Tongue (tissue), 1 donor: ENCODE measurements at regions not wholly inside any gene's neighbourhood (a gene's known extent, or its start where the extent isn't known, plus 50 kb on each side); places are given as distances from the start of the nearest gene placed in this dataset.
"Not testable (repeated sequence)": the region's sequence is repeated elsewhere in the genome, so short reads cannot be mapped to it uniquely, and the experiment has no call there.

Source experiments
- DNase-seq: peaks from one replicate; pipeline ENCODE4 v3.0.0-alpha.2; 2015

DNA sequence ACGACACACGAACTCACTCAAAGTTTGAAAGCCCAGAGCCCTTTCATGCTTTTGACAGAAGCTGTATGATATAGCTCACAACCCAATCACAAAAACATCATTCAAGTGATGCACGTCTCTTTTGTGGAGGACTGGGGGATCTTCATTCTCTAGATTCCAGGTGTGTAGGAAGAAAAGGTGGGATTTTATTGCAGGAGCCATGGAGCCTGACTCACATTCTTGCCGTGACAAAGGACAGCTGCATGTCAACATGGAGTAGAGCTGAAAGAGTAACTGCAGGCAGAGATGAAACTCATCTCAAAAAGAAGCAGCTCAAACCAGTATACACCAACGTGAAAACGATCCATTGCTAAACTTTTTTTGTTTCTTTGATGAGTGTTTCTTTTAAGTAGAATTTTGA is 50.9 kb upstream of the PDE1A start:
- no peak for DNase-seq

DNA sequence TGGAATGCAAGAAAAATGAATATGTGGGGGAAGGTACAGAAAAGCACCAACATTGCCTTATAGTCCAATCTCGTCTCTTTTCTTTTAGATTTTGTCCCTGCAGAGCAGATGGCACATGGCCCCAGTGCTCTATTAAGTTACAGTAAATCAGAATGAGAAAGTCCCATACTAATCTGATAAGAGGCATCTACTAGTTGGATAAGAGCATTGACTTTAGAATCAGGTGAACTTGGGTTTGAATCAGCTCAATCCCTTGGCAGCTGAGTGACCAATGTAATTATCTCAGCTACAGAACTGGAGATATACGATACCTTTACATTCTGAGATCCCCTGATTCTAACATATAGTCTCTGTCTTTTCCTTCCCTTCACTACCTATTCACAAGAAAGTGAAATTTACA is 54.8 kb upstream of the PDE1A start:
- DNase-seq: no peak

DNA sequence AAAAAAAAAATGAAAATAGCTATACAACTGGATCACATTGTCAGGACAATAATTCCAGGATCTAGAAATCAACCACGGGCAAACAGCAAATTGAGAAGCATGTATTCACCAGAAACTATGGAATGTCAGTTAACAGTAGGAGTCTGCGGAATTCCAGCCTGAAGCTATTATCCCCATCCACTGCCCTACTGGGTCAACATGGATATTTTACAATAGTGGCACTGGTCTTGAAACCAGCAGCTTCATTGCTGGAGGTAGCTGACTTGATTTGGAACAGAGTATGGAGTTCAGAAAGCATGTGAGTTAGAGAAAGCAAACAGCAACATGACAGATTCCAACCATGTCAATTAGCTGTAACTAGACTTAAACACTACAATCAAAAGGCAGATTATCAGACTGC is 55.7 kb upstream of the PDE1A start:
- DNase-seq: no peak

DNA sequence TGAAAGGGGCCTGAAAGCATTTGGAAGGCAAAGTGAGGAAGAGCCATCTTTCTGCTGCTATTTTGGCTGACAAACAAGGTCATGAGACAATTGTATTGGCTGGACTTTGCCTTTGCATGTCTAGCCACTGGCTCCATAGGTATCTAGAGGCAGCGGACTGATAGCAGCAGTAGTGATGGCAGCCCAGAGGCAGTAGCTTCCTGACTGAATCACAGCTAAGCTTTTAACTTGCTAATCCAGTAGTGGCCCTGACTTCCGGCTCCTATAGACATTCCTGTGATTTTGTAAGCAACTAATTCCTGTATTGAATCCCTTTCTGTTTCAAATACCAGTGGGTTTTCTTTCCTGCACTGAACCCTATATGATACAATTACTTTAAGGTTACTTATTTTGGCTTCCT is 69.8 kb upstream of the PDE1A start:
- DNase-seq: no peak

DNA sequence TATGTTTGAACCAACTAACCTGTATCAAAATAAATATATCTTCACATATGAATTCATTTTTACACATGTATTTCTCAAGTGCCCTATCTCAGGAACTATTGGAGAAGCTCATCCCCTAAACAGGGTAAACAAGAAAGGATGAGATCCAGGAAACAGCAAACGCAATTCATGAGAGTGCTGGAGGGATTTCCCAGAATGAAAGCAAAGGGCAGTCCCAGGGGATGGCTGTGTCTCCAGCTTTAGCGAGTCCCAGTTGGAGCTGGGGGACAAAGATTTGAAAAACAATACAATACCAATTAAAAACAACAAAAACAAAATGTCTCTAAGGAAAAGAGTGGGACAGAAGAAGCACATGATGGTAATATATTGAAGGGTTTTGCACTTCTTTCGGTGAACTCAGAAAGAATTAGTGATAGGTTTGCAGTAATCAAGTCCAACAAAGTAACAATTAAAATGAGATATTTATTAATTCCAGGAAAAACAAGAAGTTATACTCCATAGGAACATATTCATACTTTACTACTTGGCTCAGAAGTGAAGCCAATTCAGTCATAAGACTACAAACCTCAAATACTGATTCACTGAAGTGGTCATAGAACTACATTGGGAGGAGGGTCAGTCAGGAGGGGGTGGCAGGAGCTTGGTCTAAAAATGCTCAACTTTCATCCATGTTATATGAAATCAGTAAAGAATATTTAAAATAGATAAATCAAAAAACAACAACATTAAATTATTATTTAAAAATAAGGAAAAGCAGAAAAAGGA is 73.1 kb upstream of the PDE1A start:
- no peak for DNase-seq

DNA sequence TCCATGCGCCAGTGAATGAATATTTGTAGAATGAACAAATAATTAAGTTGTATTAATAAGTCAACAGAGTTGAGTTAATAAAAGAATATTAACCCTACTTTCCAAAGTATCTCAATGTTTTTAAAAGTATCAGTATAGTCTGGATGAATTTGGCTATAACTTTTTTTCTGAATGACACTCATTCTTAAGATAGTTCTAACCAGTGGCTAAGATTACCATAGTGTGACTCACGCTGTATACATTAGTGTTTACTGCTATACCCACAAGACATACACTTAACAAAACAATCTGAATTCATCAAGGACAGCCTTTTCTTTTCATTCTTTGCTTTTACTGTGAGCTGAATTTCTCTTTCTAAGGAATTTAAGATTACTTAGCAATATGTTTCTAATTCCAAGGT is 77.0 kb upstream of the PDE1A start:
- no peak for DNase-seq

DNA sequence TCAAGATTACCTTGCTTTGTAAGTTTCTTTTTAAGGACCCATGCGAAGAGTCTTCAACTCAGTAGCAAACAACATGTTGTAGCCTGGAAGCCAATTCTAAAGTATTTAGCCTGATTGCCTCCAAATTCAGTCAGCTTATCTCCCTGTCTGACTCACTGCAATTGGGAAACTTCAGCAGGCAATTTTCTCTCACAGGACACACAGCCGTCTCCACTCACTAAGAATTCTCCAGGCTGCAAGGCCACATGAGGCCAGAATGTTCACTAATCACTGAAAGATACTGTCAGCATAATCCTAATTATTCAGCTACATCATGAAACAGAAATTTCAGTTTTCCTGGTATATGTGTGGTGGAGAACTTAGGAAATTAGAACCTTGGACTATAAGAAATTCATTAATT is 78.1 kb upstream of the PDE1A start:
- no peak for DNase-seq

DNA sequence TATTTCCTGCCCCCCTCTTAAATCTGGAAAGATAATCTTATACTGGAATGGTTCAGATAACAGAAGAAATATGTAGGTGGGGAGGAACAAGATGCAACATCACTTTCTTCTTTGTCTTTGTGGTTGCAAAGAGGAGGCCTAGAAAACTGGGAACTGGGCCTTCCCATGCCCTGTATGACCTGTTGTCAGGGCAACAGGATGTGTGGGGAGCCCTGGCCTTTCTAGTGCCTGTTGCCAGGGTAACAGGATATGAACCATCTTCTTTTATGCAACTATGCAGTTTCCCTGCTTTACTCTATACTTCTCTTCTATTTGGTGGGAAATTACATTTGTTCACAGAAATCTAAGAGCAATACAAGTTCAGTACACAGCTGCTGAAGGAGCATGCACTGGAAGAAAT is 79.8 kb upstream of the PDE1A start:
- DNase-seq: no peak

DNA sequence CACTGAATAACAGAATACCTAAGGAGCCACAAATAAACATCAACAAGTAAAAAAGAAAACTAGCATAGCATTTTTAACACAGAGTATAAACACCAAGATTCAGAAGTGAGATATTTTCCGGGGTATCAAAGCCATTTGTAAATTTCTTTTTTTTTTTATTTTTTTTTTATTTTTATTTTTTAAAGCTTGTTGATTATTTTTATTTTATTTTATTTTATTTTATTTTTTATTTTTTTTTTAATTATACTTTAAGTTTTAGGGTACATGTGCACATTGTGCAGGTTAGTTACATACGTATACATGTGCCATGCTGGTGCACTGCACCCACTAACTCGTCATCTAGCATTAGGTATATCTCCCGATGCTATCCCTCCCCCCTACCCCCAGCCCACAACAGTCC is 81.7 kb upstream of the PDE1A start:
- not testable (repeated sequence) for DNase-seq

DNA sequence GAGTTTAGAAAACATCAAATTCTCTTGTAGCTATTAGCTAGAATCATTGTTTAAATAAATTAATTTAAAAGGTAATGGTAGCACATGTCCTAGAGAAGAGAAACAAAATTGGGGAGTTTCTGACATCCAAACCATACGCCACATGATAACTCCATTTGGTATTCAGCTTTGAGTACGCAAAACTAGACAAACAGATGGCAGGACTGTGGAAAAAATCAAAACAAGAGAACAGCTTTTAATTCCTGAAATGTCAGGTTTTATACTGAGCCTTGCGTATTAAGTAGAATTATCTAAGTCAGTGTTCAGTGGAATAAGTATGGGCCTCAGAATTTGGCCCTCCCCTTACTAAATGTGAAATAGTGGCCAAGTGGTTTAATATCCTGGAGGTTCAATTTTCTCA is 82.4 kb upstream of the PDE1A start:
- DNase-seq: no peak

DNA sequence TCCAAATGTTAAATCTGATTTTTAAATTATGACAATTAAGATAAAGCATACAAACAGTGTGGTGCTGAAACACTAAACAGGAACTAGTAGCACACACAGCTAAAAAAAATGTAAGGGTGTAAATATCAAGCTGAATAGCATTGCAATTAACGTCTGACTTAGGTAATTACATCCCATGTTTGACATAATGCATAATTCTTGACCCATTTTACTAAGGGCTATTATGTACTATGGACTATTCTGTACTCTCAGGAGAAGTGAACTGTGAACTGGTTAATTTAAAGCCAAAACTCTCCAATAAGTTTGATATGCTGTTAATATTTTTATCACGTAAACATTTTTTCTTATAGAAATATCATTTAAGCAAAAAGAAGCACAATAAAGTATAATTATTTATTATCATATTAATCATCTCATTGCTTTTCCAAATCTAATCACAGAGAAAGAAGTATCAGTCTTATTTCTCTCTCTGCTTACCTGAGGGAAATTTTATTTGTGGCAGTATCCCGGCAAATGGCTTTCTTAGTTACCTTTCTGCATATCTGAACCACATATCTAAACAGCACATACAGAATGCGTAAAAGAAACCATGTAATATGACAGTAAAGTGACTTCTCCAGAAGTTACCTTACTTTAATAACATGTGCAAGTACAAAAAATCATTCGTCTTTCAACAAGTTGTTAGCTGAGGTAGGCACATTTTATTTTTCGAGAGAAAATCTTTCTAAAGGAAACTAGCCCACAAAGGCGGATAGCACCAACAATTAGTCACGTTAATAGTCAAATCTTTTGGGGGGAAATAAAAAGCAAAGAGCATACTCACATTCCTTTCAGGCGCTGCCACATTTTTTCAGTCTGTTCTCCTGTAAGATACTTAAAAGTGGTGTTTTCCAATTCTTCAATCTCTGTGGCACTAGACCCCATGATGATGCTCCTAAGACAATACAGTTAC is 94.9 kb upstream of the PDE1A start:
- no peak for DNase-seq

DNA sequence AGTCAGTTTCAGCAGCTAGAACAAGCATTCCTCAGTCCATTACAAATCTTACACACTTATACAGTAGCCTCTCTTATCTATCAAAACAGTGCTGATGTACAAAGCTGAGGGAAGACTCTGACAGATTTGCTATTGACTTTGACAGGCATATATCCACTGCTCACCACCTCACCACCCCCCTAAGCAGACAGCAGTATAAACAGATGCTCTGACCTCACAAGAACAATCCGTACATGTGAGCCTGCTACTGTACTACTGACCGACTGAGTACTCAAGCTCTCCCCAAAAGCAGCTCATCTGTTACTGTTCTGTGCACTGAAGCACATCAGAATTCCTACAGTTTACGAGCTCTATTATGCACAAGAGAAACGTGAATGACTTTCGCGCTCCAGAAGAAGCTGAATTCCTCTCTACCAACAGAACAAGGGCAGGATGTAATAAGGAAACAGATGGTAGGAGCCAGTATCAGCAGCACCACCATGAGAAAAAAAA is 95.6 kb upstream of the PDE1A start:
- peak; percentile 17 for DNase-seq

DNA sequence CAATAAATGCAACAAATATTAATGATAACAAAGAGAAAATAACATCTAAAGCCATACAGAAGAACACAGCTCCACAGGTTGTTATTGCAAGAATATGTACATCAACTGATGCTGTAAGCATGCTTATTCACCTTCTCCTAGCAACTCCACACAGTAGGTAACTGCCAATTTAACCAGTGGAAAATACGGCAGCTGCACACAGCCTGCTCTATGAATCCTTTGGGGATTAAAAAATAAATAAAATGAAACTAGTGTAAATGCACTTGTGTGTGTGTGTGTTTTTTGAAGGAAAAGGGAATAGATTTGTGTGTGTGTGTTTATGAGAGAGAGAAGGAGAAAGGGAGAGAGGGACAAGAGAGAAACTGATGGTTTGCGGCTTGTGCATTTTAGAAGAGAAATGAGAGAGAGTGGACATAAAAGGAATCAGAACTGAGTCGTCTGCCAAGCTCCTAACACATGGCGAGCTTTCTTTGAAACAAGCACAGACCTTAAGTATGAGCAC is 96.2 kb upstream of the PDE1A start:
- peak; percentile 48 for DNase-seq

DNA sequence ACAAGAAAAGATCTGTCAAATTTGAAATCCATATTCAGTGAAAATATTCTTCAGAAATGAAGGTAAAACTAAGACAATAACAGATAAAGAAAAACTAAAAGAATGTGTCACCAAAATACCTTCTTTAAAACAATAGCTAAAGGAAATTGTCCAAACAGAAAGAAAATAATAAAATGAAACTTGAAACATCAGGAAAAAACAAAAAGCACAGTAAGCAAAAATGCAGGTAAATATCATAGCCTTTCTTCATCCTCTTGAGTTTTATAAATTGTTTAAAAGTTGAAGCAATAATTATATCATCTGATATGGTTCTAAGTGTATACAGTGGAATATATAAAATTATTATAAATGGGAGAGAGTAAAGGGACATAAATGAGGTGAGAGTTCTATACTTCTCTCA is 103.8 kb upstream of the PDE1A start:
- no peak for DNase-seq

DNA sequence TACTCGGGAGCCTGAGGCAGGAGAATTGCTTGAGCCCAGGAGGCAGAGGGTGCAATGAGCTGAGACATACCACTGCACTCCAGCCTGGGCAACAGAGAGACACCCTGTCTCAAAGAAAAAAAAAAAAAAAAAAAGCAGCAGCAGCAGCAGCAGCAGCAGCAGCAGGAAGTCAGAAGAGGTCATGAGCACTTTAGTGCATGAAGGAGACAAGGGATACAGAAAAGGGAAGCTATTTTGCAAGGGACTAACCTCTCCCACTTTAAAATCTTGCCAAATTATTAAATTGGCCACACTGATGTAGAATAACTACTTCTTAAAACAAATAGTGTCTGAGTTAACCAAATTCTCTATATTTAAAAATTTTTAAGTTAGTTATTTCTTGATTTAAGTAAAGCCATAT is 113.4 kb upstream of the PDE1A start:
- no peak for DNase-seq

DNA sequence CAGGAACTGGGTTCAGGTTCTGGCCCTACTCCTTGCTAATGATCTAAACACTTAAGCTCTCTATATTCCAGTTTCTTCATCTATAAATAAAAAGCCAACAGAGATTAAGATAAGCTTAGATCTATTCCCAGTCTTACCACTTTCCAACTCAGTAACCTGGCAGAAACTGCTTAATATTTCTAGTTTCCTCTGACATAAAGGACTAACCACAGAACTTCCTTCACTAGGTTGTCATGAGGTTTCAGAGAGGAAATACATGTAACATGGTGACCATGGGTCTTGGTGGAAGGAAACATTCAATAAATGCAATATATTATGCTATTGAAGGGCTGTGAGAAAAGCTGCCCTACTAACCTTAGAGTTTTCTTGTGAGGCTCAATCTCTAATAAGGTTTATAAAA is 114.4 kb upstream of the PDE1A start:
- DNase-seq: no peak

DNA sequence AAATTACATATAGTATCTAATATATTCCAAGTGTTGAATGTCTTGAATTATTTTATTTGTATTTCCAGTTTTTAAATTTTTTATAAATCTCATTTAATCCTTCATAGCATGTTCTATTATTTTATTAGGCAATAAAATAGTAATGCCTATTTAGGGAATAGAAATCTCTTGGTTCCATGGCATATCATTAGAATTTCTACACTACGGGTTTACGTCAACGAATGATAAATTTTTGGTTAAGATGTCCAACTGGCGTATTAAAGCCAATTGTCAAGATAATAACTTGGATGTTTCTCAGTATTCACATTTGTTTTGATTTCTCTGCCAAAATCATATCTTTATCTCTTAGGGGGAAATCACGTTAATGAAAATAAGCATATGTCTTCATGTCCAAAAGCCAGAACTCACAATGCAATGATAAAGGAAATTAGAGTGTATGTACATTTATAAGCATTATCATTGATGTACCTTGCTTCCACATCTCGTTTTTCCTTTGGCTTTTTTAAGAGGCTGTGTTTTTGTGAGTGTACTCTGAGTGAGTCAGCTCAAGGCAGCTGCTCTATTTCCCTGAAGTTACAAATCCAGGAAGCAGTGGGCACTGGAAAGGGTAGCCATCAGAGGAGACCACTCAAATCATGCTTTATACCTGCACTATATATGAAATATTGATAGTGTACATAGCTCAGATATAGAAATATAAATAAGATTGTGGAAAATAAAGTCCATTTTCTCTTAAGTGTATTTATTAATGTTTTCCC is 115.8 kb upstream of the PDE1A start:
- DNase-seq: no peak

DNA sequence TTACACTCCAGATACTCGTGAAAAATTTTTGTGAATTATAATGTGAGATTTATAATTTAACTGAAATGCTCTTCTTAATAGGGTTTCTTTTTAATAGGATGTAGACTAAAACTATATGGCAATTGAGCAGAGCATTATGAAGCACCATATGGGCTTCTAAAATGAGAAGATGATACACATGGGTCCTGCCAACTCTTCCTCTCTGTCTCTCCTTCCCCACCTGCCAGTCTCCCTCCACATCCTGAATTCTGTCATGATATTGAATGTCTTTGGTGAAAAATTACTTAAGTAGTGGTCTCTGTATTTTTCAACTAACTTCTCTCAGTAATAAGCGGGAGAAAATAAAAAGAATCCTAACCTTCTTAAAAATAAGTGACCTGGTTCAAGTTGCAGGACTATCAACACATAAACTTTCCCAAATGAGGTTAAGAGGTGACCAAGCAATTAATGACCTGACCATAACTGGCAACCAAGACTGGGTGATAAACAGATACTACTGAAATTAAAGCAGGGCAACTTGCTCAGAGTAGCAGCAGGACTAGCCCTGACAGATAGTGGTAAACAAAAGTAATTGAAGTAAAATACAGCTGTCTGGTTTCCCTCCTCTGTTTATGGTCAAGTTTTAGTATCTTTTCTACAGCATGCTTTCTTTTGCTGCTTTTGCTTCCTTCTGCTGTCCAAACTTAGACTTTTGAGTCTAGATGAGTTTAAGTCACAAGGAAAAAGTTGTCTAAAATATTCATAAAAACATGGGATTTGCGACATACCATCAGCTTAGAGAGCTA is 117.1 kb upstream of the PDE1A start:
- no peak for DNase-seq

DNA sequence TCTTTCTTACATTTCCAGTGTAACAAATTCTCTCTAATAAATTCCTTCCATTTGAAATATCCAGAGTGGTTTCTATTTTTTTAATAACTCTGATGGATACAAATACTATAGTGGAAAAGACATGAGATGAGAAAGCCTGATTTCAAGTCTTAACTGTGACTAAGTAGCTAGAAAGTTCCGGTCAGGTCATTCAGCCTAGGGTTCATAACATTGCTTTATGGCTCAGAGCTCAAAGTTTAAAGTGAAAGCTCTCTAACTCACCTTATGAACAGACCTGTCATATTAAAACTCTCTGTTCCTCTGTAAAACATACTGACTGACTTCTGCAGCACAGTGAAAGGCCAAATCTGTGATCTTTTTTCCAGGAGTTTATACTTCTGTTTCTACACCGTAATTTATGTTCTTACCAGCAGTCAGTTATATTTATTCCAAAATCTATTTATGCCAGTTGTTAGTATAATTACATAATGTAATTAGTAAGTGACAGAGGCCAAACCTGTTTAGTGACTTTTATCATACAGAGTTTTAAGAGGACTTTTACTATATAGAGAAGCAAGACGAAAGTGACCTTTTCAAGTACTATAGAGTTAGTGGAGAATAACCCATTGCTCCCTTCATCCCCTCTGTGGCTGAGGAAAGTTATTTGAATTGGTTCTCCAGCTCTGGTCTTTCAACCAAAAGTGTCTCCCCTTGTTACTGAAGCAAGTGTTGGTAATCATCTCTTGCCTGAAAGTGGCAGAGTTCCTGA is 118.8 kb upstream of the PDE1A start:
- DNase-seq: no peak

DNA sequence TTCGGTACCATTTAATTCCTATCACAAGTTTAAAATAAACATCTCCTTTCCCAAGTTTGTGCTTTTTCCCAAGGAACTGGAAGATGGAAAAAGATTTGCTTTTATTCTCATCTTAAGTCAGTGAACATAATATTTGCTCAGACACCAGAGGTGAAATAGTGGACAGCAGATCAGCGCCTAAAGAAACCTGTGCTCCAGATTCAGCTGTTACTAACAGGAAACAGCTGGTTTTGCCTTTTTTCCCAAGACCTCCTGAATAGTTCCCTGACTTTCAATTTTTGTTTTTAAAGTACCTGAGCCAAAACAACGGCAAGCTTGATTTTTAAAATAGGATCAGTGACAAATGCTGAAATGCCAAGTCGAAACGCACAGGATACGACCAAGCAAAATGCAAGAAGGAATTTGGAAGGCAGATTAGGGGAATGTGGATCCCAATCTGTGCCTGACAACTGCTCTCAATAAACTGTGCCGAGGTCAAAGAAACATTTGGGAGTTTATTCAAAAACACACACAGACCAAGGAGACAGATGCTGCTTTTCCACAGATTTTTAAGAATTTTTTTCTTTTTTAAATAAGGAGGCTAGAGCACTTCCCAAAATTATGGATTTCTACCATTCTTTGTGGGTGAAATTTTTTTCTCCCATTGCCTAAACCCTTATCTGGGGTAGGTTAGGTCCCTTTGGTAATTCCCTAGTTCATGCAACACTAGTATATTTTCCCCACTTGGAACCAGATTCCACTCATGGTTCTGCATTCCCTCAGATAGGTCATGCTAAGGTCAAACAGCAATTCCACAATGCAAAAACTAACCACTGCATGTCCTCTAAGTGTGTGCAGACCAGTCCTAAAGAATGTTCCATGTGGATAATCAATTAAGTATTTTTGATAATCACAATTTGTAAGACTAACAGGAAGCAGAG is 121.5 kb upstream of the PDE1A start:
- DNase-seq: peak; percentile 24
